ENCODE measurements at regions not wholly inside any gene's neighbourhood (a gene's known extent, or its start where the extent isn't known, plus 50 kb on each side); places are given as distances from the start of the nearest gene placed in this dataset.

DNA sequence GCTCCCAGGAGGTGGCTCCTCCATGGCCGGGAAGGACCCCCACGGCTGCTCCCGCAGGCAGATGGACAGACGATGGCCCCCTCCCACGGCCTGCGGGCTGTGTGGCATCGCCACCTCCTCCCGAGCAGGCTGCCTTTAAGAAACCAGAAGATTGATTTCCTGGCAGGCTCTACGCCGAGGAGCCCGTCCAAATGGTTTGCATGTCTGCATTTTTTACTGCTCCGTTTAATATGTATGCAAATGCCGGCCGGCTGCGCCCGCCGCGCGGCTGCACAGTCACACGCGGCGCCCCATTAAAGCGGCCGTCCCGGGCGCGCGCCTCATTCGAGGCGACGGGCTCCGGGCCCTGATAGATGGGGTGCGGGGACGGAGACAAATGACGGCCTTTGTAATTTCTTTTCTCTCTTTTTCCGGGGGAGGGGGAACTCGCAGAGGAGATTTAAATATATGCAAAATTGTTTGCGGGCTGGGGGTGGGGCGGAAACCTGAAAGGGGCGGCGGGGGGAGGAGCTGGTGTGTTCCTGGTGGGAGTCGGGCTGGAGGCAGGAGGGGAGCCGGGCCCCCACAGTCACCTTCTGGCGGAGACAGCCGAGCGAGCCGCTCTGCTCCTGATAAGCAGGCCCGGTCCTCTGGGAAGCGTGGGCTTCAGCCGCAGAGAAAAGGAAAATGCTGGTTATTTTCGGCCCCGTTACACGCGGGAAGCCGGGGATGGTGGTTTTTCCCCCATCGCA, 158.7 kb upstream of the IER5L start:
- H3K79me2 ChIP-seq (ENCODE audit: insufficient read depth): no peaks in the 10 kb centered on the region
- H3K27ac ChIP-seq (ENCODE audit: low read depth in 2 of 2, low read length in 1 of 2): no peak overlapping the region
- TF ChIP-seq GATA2 (CRISPR knock-in tag; IDR thresholded peaks at IDR 0.05) (no peak), RXRA (IDR thresholded peaks at IDR 0.05; ENCODE audit: borderline replicate concordance, low read depth) (no peak), FOSL2 (IDR thresholded peaks at IDR 0.05; ENCODE audit: borderline replicate concordance, low read depth) (no peak), REST (IDR thresholded peaks at IDR 0.05; ENCODE audit: low read depth, low read length) (no peak), ELF1 (IDR thresholded peaks at IDR 0.05) (no peak), EZH2phosphoT487 (IDR thresholded peaks at IDR 0.05; ENCODE audit: borderline replicate concordance, low read depth) (no peak), IRF3 (IDR thresholded peaks at IDR 0.05; ENCODE audit: low read depth, low read length) (no peak), TAF1 (IDR thresholded peaks at IDR 0.05; ENCODE audit: borderline replicate concordance, low read depth, low read length) (no peak), MEF2A (IDR thresholded peaks at IDR 0.05; ENCODE audit: borderline replicate concordance, low read depth) (no peak), FOXJ3 (CRISPR knock-in tag; IDR thresholded peaks at IDR 0.05) (no peak), NFIC (IDR thresholded peaks at IDR 0.05; ENCODE audit: borderline replicate concordance) (no peak), YY1 (IDR thresholded peaks at IDR 0.05; ENCODE audit: low read depth) (no peak), POLR2AphosphoS5 (IDR thresholded peaks at IDR 0.05; ENCODE audit: low read depth, low read length) (no peak), MXI1 (IDR thresholded peaks at IDR 0.05; ENCODE audit: low read depth, low read length) (no peak), NRF1 (IDR thresholded peaks at IDR 0.05; ENCODE audit: low read depth, low read length) (no peak), JUND (IDR thresholded peaks at IDR 0.05) (no peak), RCOR1 (IDR thresholded peaks at IDR 0.05; ENCODE audit: low read length) (no peak), RAD21 (IDR thresholded peaks at IDR 0.05; ENCODE audit: low read length) (no peak), SMC3 (IDR thresholded peaks at IDR 0.05; ENCODE audit: low read depth, low read length) (no peak)
- TF ChIP-seq, protein P1, sequence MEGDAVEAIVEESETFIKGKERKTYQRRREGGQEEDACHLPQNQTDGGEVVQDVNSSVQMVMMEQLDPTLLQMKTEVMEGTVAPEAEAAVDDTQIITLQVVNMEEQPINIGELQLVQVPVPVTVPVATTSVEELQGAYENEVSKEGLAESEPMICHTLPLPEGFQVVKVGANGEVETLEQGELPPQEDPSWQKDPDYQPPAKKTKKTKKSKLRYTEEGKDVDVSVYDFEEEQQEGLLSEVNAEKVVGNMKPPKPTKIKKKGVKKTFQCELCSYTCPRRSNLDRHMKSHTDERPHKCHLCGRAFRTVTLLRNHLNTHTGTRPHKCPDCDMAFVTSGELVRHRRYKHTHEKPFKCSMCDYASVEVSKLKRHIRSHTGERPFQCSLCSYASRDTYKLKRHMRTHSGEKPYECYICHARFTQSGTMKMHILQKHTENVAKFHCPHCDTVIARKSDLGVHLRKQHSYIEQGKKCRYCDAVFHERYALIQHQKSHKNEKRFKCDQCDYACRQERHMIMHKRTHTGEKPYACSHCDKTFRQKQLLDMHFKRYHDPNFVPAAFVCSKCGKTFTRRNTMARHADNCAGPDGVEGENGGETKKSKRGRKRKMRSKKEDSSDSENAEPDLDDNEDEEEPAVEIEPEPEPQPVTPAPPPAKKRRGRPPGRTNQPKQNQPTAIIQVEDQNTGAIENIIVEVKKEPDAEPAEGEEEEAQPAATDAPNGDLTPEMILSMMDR (IDR thresholded peaks at IDR 0.05): no peak
- H3K27me3 ChIP-seq (ENCODE audit: insufficient read depth): no peaks in the 10 kb centered on the region
- no peaks in the 10 kb centered on the region for H3K9me2 ChIP-seq
- no peak for DNase-seq
- CTCF ChIA-PET: interaction anchor here (3.4 kb wide), 1 partner anchor 16 kb away, joined by 12 read pairs; no protein-coding TSS in a partner anchor
- no peak overlapping the region for H2AFZ ChIP-seq (ENCODE audit: low read depth)
- no peaks in the 10 kb centered on the region for H3K9me3 ChIP-seq
- H3K4me1 ChIP-seq (ENCODE audit: control insufficient read depth in 1 of 2, insufficient read depth in 2 of 2, low read depth in 1 of 2, low read length in 1 of 2): peaks cover 17 to 23% of the 10 kb centered on the region in 2 experiments; a peak in 3 of 4 replicates
- H3K4me3 ChIP-seq (ENCODE audit: low read depth in 2 of 2, low read length in 1 of 2): no peak overlapping the region
- no peaks in the 10 kb centered on the region for H4K20me1 ChIP-seq (ENCODE audit: insufficient read depth)
- no peak overlapping the region for H3K9ac ChIP-seq
- POLR2A ChIA-PET: no interaction called here
- whole genome bisulfite sequencing (ENCODE audit: low lambda C conversion rate): 95% methylated on average over 53 of the region's 56 CpGs
- H3K36me3 ChIP-seq (replicated peaks in 1 of 2; ENCODE audit: control insufficient read depth in 1 of 2, insufficient read depth in 2 of 2, low read length in 1 of 2): no peaks in the 10 kb centered on the region
- H3F3A ChIP-seq (replicated peaks; ENCODE audit: insufficient read depth): peaks cover 30% of the 10 kb centered on the region
- H3K4me2 ChIP-seq: no peak overlapping the region
